K562 (cell line): ENCODE measurements at regions not wholly inside any gene's neighbourhood (a gene's known extent, or its start where the extent isn't known, plus 50 kb on each side); places are given as distances from the start of the nearest gene placed in this dataset.

Source experiments
- ATAC-seq: fragments of 200-7000 bp; cut with Tn5 transposase; 3 replicates; pipeline ENCODE4 v1.9.1; 2020; ENCODE audit warnings: moderate library complexity
- BruUV-seq: library from RNA; stranded (reverse); fragments of 400-500 nt; replicated peaks from 2 replicates; lab custom pipeline; 2021; lab: Mats Ljungman, UMichigan
- CTCF ChIA-PET: fragments of 300-600 bp; formaldehyde crosslinking; extraction: SDS; loops from one replicate; lab custom pipeline; 2021; ENCODE audit warnings: low intra/inter-chr PET ratio; lab: Yijun Ruan, JAX
- POLR2A ChIA-PET: fragments of 300-600, 350-650 bp; sonication (Branson Sonifier 250); formaldehyde crosslinking; extraction: SDS; loops from one replicate; lab custom pipeline; 2021; ENCODE audit warnings: antibody characterized with exemption, inconsistent platforms; lab: Yijun Ruan, JAX
- DNase-seq, 4 experiments: peaks; one replicate each; pipeline versions ENCODE4 v3.0.0 to v3.0.0-alpha.2; 2011 to 2018; ENCODE audit warnings: low spot score in 3 of 4, mixed read lengths in 3 of 4; ENCODE audit errors: extremely low read depth in 1 of 4
- FAIRE-seq: peaks from 2 replicates; lab custom pipeline; 2011; peaks lifted over from hg19 to GRCh38; lab: Jason Lieb, UNC
- H2AFZ ChIP-seq: 2 replicates; pipeline ENCODE4 v1.6.0; 2011; ENCODE audit warnings: low read depth, low read length, control low read depth, inconsistent platforms
- H3K27ac ChIP-seq: fragments of 200-600 bp; 3 replicates; pipeline ENCODE4 v1.8.0; 2011; ENCODE audit warnings: low read depth, mild to moderate bottlenecking, control low read depth, inconsistent platforms, low read length, moderate library complexity, mixed read lengths; ENCODE audit errors: extremely low read depth
- H3K27me3 ChIP-seq, 2 experiments: fragments of 300-600 bp in 1 of 2; 2 replicates in 1 of 2; 3 replicates in 1 of 2; pipeline versions ENCODE4 v1.6.0 to v1.8.0; 2011; ENCODE audit warnings: inconsistent platforms in 2 of 2, low read length in 2 of 2, mild to moderate bottlenecking in 1 of 2, mixed read lengths in 1 of 2, moderate library complexity in 1 of 2; ENCODE audit not compliant: control insufficient read depth in 2 of 2, insufficient read depth in 2 of 2
- H3K36me3 ChIP-seq: fragments of 300-600 bp; 3 replicates; pipeline ENCODE4 v1.8.0; 2011; ENCODE audit warnings: mild to moderate bottlenecking, low read length, inconsistent platforms; ENCODE audit not compliant: control insufficient read depth, insufficient read depth
- H3K4me1 ChIP-seq, 2 experiments: fragments of 200-600 bp in 1 of 2; replicated peaks in 1 of 2; 2 replicates in 1 of 2; 3 replicates in 1 of 2; pipeline versions ENCODE4 v1.5.1 to v1.8.0; 2011; ENCODE audit warnings: inconsistent platforms in 2 of 2, low read length in 2 of 2, mild to moderate bottlenecking in 1 of 2, mixed read lengths in 1 of 2, moderate library complexity in 1 of 2; ENCODE audit not compliant: control insufficient read depth in 2 of 2, insufficient read depth in 2 of 2
- H3K4me2 ChIP-seq: 2 replicates; pipeline ENCODE4 v1.6.1; 2011; ENCODE audit warnings: low read length, control low read depth, inconsistent platforms, mixed read lengths; ENCODE audit not compliant: insufficient read depth
- H3K4me3 ChIP-seq: fragments of 200-600 bp; sonication (generic), shearing (Covaris generic); 2 replicates; pipeline ENCODE4 v1.5.1; 2016; ENCODE audit warnings: control low read depth, inconsistent platforms
- H3K79me2 ChIP-seq: fragments of 200-600 bp; 3 replicates; pipeline ENCODE4 v1.8.0; 2011; ENCODE audit warnings: low read length, inconsistent platforms; ENCODE audit not compliant: control insufficient read depth, insufficient read depth
- H3K9ac ChIP-seq, 2 experiments: 2 replicates each; pipeline versions ENCODE4 v1.6.0 to v1.6.1; 2011; ENCODE audit warnings: low read depth in 2 of 2, low read length in 2 of 2, control low read depth in 1 of 2, inconsistent platforms in 1 of 2, mild to moderate bottlenecking in 1 of 2, mixed read lengths in 1 of 2; ENCODE audit not compliant: insufficient read depth in 1 of 2
- H3K9me1 ChIP-seq: one replicate; pipeline ENCODE4 v1.6.0; 2011; ENCODE audit warnings: inconsistent platforms, mild to moderate bottlenecking, low read length, moderate library complexity; ENCODE audit not compliant: control insufficient read depth, insufficient read depth
- H3K9me3 ChIP-seq: replicated peaks from 2 replicates; pipeline ENCODE4 v1.5.1; 2011; ENCODE audit warnings: low read depth, low read length, inconsistent platforms; ENCODE audit not compliant: control insufficient read depth, insufficient read depth
- H4K20me1 ChIP-seq: replicated peaks from 2 replicates; pipeline ENCODE4 v1.6.1; 2011; ENCODE audit warnings: low read length, inconsistent platforms, mixed read lengths; ENCODE audit not compliant: control insufficient read depth, insufficient read depth
- BRD9 ChIP-seq: fragments of 450-650 bp; IDR thresholded peaks from 2 replicates; pipeline ENCODE4 v1.6.1; 2018; ENCODE audit warnings: low read depth; ENCODE audit not compliant: partially characterized antibody
- CBX3 ChIP-seq, 2 experiments: IDR thresholded peaks; 1 replicate in 1 of 2; 2 replicates in 1 of 2; pipeline ENCODE4 v1.6.1; 2012; ENCODE audit warnings: inconsistent platforms in 2 of 2, low read length in 2 of 2, borderline replicate concordance in 1 of 2, control low read depth in 1 of 2
- CEBPG ChIP-seq, 3 experiments: fragments of 200-800 bp in 1 of 3; sonication (Bioruptor generic) in 1 of 3; sonication (generic) in 1 of 3; formaldehyde crosslinking in 1 of 3; IDR thresholded peaks in 2 of 3; conservative IDR thresholded peaks in 1 of 3; 2 replicates each; pipeline versions ENCODE4 v1.6.1 to v1.8.0; 2016 to 2022; ENCODE audit warnings: missing compliant biosample characterization in 2 of 3, missing genetic modification characterization in 2 of 3, mild to moderate bottlenecking in 1 of 3, missing genetic modification reagents in 1 of 3
- LARP7 ChIP-seq: fragments of 450-650 bp; IDR thresholded peaks from 2 replicates; pipeline ENCODE4 v1.6.1; 2016
- MCM3 ChIP-seq: fragments of 450-650 bp; IDR thresholded peaks from 2 replicates; pipeline ENCODE4 v1.6.1; 2016
- RAD21 ChIP-seq, 2 experiments: fragments of 250-450 bp in 1 of 2; fragments of 450-650 bp in 1 of 2; sonication (Bioruptor Pico) in 1 of 2; formaldehyde crosslinking in 1 of 2; IDR thresholded peaks in 1 of 2; conservative IDR thresholded peaks in 1 of 2; 2 replicates each; pipeline versions ENCODE4 v1.4.0 to v1.8.0; 2020 to 2022; ENCODE audit warnings: mild to moderate bottlenecking in 2 of 2, moderate library complexity in 1 of 2
- STAT5B ChIP-seq: fragments of 250-450 bp; sonication (Bioruptor Pico); IDR thresholded peaks from 2 replicates; pipeline ENCODE4 v1.8.0; 2021; ENCODE audit warnings: mild to moderate bottlenecking, inconsistent platforms
- WHSC1 ChIP-seq: IDR thresholded peaks from one replicate; pipeline ENCODE4 v1.6.1; 2012; ENCODE audit warnings: low read length, control low read depth, inconsistent platforms
- WGBS: fragments of 100-300 bp; shearing (Covaris generic); methylation state at CpG from one replicate; pipeline ENCODE4 v1.1.6; 2016; ENCODE audit warnings: low coverage, mixed read lengths; ENCODE audit not compliant: insufficient coverage; ENCODE audit errors: missing lambda C conversion rate; 5-methylcytosine and 5-hydroxymethylcytosine counted together
- in situ Hi-C: fragments of 300-500 bp; cut with MboI; formaldehyde crosslinking; loops from 4 replicates; pipeline ENCODE4 v1.15.0; 2018; ENCODE audit warnings: inconsistent platforms, mixed read lengths
- intact Hi-C: fragments of 100-400 bp; cut with micrococcal nuclease; formaldehyde crosslinking; loops from 2 replicates; pipeline ENCODE4 v1.14.2; 2022
- TF ChIP-seq, protein P1 (sequence below): sonication (generic); formaldehyde crosslinking; IDR thresholded peaks from 2 replicates; pipeline ENCODE4 v1.9.0; 2022; ENCODE audit warnings: mild to moderate bottlenecking, missing genetic modification reagents
- TF ChIP-seq, protein P2 (sequence below): sonication (generic); formaldehyde crosslinking; IDR thresholded peaks from 2 replicates; pipeline ENCODE4 v1.8.0; 2022; ENCODE audit warnings: mild to moderate bottlenecking, missing genetic modification reagents

DNA sequence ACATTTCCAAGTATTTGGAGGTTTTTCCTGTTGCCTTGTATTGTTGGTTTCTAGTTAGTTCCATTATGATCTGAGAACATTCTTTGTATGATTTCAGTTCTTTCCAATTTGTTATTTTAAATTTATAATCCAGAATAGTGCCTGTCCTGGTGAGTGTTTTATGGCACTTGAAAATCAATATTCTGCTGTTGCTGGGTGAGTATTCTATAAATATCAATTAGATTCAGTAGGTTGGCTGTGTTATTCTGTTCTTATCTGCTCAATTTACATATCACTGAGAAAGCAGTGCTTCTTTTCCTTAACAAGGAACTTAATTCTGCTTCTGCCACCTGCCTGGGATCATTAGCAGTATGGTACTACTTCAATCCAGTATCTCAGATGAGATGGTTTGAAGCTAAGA lies 123.5 kb downstream of the SNX19 start (continued):
- TF ChIP-seq RAD21 (CRISPR knock-in tag; conservative IDR thresholded peaks at IDR 0.05 in 1 of 2, IDR thresholded peaks at IDR 0.05 in 1 of 2) (no peak), CEBPG (CRISPR knock-in tag; IDR thresholded peaks at IDR 0.05) (no peak), CEBPG (tag; conservative IDR thresholded peaks at IDR 0.05 in 1 of 2, IDR thresholded peaks at IDR 0.05 in 1 of 2) (no peak), WHSC1 (no peak), BRD9 (no peak)
- TF ChIP-seq, protein P1, sequence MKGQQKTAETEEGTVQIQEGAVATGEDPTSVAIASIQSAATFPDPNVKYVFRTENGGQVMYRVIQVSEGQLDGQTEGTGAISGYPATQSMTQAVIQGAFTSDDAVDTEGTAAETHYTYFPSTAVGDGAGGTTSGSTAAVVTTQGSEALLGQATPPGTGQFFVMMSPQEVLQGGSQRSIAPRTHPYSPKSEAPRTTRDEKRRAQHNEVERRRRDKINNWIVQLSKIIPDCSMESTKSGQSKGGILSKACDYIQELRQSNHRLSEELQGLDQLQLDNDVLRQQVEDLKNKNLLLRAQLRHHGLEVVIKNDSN (CRISPR knock-in tag), result no peak

DNA sequence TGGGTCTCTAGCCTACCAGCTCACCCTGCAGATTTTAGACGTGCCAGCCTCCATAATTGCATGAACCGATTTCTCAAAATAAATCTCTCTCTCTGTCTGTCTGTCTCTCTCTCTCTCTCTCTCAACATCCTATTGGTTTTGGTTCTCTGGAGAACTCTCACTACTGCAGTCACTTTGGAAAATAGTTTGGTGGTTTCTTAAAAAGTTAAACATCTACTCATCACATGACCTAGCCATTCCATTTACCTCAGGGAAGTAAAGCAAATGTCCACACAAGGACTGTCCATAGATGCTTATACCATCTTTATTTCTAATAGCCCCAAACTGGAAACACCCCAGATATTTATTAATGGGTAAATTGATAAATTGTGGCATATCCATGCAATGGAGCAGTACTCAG lies 119.5 kb downstream of the SNX19 start:
- ATAC-seq (no peak), DNase-seq (no peak), FAIRE-seq (no peak)
- Histone ChIP-seq H3K4me3 (no peak overlapping the region), H3K79me2 (no peaks in the 10 kb centered on the region), H3K27ac (no peak overlapping the region), H3K9ac (no peak overlapping the region), H3K9me3 (no peaks in the 10 kb centered on the region), H3K4me1 (no peaks in the 10 kb centered on the region), H3K27me3 (no peaks in the 10 kb centered on the region), H3K4me2 (no peak overlapping the region), H3K36me3 (no peaks in the 10 kb centered on the region), H4K20me1 (no peaks in the 10 kb centered on the region), H3K9me1 (no peaks in the 10 kb centered on the region), H2AFZ (no peak overlapping the region)
- no peak for TF ChIP-seq CBX3 (IDR thresholded peaks at IDR 0.05; ENCODE audit: borderline replicate concordance in 1 of 2, low read length in 2 of 2)
- no peak for TF ChIP-seq MCM3
- TF ChIP-seq, protein P2, sequence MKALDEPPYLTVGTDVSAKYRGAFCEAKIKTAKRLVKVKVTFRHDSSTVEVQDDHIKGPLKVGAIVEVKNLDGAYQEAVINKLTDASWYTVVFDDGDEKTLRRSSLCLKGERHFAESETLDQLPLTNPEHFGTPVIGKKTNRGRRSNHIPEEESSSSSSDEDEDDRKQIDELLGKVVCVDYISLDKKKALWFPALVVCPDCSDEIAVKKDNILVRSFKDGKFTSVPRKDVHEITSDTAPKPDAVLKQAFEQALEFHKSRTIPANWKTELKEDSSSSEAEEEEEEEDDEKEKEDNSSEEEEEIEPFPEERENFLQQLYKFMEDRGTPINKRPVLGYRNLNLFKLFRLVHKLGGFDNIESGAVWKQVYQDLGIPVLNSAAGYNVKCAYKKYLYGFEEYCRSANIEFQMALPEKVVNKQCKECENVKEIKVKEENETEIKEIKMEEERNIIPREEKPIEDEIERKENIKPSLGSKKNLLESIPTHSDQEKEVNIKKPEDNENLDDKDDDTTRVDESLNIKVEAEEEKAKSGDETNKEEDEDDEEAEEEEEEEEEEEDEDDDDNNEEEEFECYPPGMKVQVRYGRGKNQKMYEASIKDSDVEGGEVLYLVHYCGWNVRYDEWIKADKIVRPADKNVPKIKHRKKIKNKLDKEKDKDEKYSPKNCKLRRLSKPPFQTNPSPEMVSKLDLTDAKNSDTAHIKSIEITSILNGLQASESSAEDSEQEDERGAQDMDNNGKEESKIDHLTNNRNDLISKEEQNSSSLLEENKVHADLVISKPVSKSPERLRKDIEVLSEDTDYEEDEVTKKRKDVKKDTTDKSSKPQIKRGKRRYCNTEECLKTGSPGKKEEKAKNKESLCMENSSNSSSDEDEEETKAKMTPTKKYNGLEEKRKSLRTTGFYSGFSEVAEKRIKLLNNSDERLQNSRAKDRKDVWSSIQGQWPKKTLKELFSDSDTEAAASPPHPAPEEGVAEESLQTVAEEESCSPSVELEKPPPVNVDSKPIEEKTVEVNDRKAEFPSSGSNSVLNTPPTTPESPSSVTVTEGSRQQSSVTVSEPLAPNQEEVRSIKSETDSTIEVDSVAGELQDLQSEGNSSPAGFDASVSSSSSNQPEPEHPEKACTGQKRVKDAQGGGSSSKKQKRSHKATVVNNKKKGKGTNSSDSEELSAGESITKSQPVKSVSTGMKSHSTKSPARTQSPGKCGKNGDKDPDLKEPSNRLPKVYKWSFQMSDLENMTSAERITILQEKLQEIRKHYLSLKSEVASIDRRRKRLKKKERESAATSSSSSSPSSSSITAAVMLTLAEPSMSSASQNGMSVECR (CRISPR knock-in tag), result no peak
- TF ChIP-seq STAT5B, result no peak
- no peak for TF ChIP-seq LARP7
- WGBS, result 0% methylated on average over 2 of the region's 2 CpGs
- ChIA-PET CTCF (no interaction called here), POLR2A (no interaction called here)
- in situ Hi-C loops, result no loop called here
- intact Hi-C loops, result no loop called here
- BruUV-seq, result no TSS peak
